Small intestine (tissue), 7 donors: ENCODE measurements at regions not wholly inside any gene's neighbourhood (a gene's known extent, or its start where the extent isn't known, plus 50 kb on each side); places are given as distances from the start of the nearest gene placed in this dataset.
A peak's percentile ranks its signal among the peaks of the same experiment; 100 is the strongest.

Experiments
- DNase-seq, 2 donors: peaks; one replicate each; pipeline versions ENCODE4 v3.0.0 to v3.0.0-alpha.2; 2013
- FAIRE-seq: peaks from 2 replicates; lab custom pipeline; 2012; peaks lifted over from hg19 to GRCh38; lab: Jason Lieb, UNC
- H3K27ac ChIP-seq, 3 donors: one replicate each; pipeline ENCODE4 v1.5.1; 2013; ENCODE audit warnings: low read length in 2 of 3, mild to moderate bottlenecking in 2 of 3, control low read depth in 1 of 3, inconsistent platforms in 1 of 3, low read depth in 1 of 3, moderate library complexity in 1 of 3
- H3K27me3 ChIP-seq, 3 donors: one replicate each; pipeline ENCODE4 v1.6.1; 2013; ENCODE audit warnings: low read length in 3 of 3, inconsistent platforms in 1 of 3; ENCODE audit not compliant: control insufficient read depth in 3 of 3, insufficient read depth in 3 of 3
- H3K36me3 ChIP-seq, 3 donors: one replicate each; pipeline ENCODE4 v1.6.1; 2013; ENCODE audit warnings: low read length in 3 of 3, inconsistent platforms in 1 of 3, low read depth in 1 of 3, mild to moderate bottlenecking in 1 of 3, moderate library complexity in 1 of 3; ENCODE audit not compliant: control insufficient read depth in 3 of 3, insufficient read depth in 2 of 3
- H3K4me1 ChIP-seq, 3 donors: one replicate each; pipeline ENCODE4 v1.6.1; 2013; ENCODE audit warnings: low read length in 2 of 3, inconsistent platforms in 1 of 3, low read depth in 1 of 3, mild to moderate bottlenecking in 1 of 3, moderate library complexity in 1 of 3; ENCODE audit not compliant: control insufficient read depth in 3 of 3, insufficient read depth in 2 of 3
- H3K4me3 ChIP-seq, 3 donors: one replicate each; pipeline ENCODE4 v1.5.1; 2013; ENCODE audit warnings: low read length in 3 of 3, control low read depth in 1 of 3, inconsistent platforms in 1 of 3, low read depth in 1 of 3, mild to moderate bottlenecking in 1 of 3, moderate library complexity in 1 of 3
- H3K9me3 ChIP-seq, 2 donors: one replicate each; pipeline ENCODE4 v1.6.1; 2013; ENCODE audit warnings: low read depth in 1 of 2, low read length in 1 of 2; ENCODE audit not compliant: control insufficient read depth in 2 of 2, insufficient read depth in 1 of 2
- WGBS, 3 donors: extraction: QIAGEN DNeasy Blood & Tissue Kit; methylation state at CpG; one replicate each; pipeline ENCODE4 v1.1.7; 2013; 5-methylcytosine and 5-hydroxymethylcytosine counted together
- donor health status: healthy with polysubstance abuse.
- donor health status: control.
- donor health status: control.
- donor health status: Bipolar disorder and iron deficiency.
- donor health status: healthy.

GRCh38 chr1:94640125-94640524 lies 98.6 kb upstream of the F3 start:
- Histone ChIP-seq H3K27me3 (no peaks in the 10 kb centered on the region), H3K9me3 (no peaks in the 10 kb centered on the region), H3K4me3 (no peak overlapping the region), H3K4me1 (peaks cover 0 to 16% (median 2%) of the 10 kb centered on the region in 3 donors), H3K36me3 (no peaks in the 10 kb centered on the region), H3K27ac (no peak overlapping the region)
- 90 to 97% (median 92%) methylated on average over 2 of the region's 2 CpGs for WGBS, 3 donors
- no peak for FAIRE-seq
- DNase-seq = no peak

DNA sequence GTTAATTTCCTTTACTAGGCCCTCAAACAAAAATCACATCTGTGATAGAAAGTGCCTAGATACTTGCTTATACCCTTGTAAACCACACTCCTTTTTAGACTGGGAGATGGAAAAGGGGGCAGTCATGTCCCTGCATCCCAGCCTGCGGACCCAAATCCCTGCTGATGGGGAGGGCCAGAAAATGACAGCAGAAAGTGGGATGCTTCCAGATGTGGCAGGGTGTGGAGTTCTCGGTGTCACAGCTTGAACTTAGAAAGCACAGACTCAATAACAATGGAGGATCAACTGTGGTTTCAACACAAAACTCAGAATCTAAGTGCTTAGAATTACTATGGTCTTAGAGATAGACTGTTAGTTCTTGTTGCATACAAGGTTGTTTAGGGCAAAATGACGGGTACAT lies 95.6 kb upstream of the F3 start:
- no peaks in the 10 kb centered on the region for H3K9me3 ChIP-seq
- H3K4me3 ChIP-seq = no peak overlapping the region
- no peaks in the 10 kb centered on the region for H3K4me1 ChIP-seq
- H3K27ac ChIP-seq = peak overlapping the region in 1 of 3 donors; percentile 62
- 85 to 90% (median 86%) methylated on average over 3 of the region's 3 CpGs for WGBS, 3 donors
- no peak for DNase-seq
- no peaks in the 10 kb centered on the region for H3K27me3 ChIP-seq
- no peak for FAIRE-seq
- H3K36me3 ChIP-seq = no peaks in the 10 kb centered on the region

GRCh38 chr1:94636624-94637023 lies 95.1 kb upstream of the F3 start:
- FAIRE-seq (no peak), DNase-seq (peak in 1 of 2 donors; percentile 25)
- Histone ChIP-seq H3K4me1 (no peaks in the 10 kb centered on the region), H3K36me3 (no peaks in the 10 kb centered on the region), H3K27ac (peak overlapping the region in 1 of 3 donors; percentile 5), H3K4me3 (no peak overlapping the region), H3K27me3 (no peaks in the 10 kb centered on the region), H3K9me3 (no peaks in the 10 kb centered on the region)
- WGBS, 3 donors = 48 to 52% (median 51%) methylated on average over 3 of the region's 3 CpGs

GRCh38 chr1:94636100-94636499 lies 94.5 kb upstream of the F3 start:
- Histone ChIP-seq H3K36me3 (no peaks in the 10 kb centered on the region), H3K4me3 (no peak overlapping the region), H3K4me1 (no peaks in the 10 kb centered on the region), H3K9me3 (no peaks in the 10 kb centered on the region), H3K27ac (peak overlapping the region in 1 of 3 donors; percentile 5), H3K27me3 (no peaks in the 10 kb centered on the region)
- no peak for DNase-seq
- WGBS, 3 donors = 83 to 96% (median 84%) methylated on average over 2 of the region's 2 CpGs
- no peak for FAIRE-seq

DNA sequence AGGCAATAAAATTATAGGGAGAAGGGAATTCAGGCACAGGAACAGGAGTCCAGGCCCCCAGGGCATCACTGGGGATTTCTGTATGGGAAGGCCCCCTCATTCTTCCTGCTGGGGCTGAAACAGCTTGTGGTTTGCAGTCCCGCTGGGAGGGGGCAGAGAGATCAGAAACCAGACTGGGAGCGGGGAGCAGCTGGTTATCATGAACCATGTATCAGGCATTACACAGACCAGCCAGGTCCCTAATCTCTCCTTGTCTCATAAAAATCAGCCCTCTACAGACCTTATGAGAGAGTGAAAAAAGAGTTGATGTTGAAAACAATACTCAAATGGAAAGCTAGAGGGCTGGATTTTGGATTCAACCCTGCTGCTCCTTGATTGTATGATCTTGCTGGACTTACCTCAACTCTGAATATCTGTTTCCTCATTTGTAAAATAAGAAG lies 93.4 kb upstream of the F3 start:
- Histone ChIP-seq H3K4me3 (no peak overlapping the region), H3K4me1 (no peaks in the 10 kb centered on the region), H3K36me3 (no peaks in the 10 kb centered on the region), H3K27me3 (no peaks in the 10 kb centered on the region), H3K9me3 (no peaks in the 10 kb centered on the region), H3K27ac (no peak overlapping the region)
- FAIRE-seq = no peak
- DNase-seq = no peak
- 75 to 81% (median 76%) methylated on average over 2 of the region's 2 CpGs for WGBS, 3 donors

- FAIRE-seq = no peak
- WGBS, 3 donors = 88 to 99% (median 90%) methylated on average over 4 of the region's 4 CpGs
- no peak for DNase-seq
- Histone ChIP-seq H3K9me3 (no peaks in the 10 kb centered on the region), H3K27me3 (no peaks in the 10 kb centered on the region), H3K27ac (no peak overlapping the region), H3K36me3 (no peaks in the 10 kb centered on the region), H3K4me3 (no peak overlapping the region), H3K4me1 (peaks cover 0 to 3% (median 0%) of the 10 kb centered on the region in 3 donors)
These were observed 91.5 kb upstream of the F3 start for GRCh38 chr1:94633051-94633450.

DNA sequence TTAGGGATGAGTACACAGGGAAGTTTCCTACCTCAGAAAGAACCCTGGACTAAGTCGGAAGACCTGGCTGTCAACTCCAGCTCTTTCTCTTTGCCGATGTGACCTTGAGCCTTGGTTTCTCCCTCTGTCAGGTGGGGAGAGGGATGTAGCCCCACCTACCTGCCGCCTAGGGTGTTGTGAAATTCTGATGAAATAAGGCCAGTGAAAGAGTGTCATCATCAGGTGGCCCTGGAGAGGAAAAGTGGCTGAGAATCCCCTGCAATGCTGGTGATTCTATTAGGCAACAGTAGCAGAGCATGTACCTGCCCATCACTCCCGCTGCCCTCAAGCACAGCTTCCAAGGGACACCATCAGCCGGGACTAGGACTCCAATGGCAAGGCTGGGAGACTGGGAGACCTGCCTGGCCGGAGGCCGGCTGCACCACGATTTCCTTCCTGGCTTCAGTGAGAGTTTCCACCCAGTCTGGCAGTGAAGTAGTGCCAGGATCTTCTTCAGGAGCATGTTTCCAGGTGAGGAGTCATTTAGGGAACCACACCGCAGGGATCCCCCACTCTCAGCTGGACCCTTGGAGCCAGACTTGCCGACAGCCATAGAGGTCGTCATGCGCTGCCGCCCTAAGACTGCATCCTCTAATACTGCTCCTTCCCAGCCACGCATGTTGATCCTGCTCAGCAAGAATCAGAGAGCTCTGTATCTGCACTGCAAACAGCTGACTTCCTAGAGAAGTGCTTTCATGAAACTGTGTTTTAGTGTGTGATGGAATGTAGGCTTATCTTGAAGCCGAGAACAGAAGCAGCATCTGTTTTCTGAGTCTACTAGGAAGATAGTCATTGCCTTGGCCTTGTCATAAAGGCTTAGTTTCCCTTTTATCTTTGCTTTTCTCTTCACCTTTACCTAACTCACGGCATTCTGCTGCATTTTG lies 88.0 kb upstream of the F3 start:
- WGBS, 3 donors = 86 to 95% (median 88%) methylated on average over 16 of the region's 16 CpGs
- Histone ChIP-seq H3K27me3 (no peaks in the 10 kb centered on the region), H3K9me3 (no peaks in the 10 kb centered on the region), H3K36me3 (no peaks in the 10 kb centered on the region), H3K27ac (no peak overlapping the region), H3K4me3 (no peak overlapping the region), H3K4me1 (peaks cover 0 to 3% (median 0%) of the 10 kb centered on the region in 3 donors)
- FAIRE-seq (no peak), DNase-seq (no peak)

- Histone ChIP-seq H3K4me3 (no peak overlapping the region), H3K27ac (no peak overlapping the region), H3K4me1 (peaks cover 0 to 8% (median 0%) of the 10 kb centered on the region in 3 donors), H3K36me3 (no peaks in the 10 kb centered on the region), H3K9me3 (no peaks in the 10 kb centered on the region), H3K27me3 (no peaks in the 10 kb centered on the region)
- DNase-seq = no peak
- WGBS, 3 donors = 85 to 88% (median 86%) methylated on average over 6 of the region's 6 CpGs
- FAIRE-seq = no peak
These were observed 86.9 kb upstream of the F3 start for GRCh38 chr1:94628499-94628843.
